ENCODE measurements at regions not wholly inside any gene's neighbourhood (a gene's known extent, or its start where the extent isn't known, plus 50 kb on each side); places are given as distances from the start of the nearest gene placed in this dataset.

DNA sequence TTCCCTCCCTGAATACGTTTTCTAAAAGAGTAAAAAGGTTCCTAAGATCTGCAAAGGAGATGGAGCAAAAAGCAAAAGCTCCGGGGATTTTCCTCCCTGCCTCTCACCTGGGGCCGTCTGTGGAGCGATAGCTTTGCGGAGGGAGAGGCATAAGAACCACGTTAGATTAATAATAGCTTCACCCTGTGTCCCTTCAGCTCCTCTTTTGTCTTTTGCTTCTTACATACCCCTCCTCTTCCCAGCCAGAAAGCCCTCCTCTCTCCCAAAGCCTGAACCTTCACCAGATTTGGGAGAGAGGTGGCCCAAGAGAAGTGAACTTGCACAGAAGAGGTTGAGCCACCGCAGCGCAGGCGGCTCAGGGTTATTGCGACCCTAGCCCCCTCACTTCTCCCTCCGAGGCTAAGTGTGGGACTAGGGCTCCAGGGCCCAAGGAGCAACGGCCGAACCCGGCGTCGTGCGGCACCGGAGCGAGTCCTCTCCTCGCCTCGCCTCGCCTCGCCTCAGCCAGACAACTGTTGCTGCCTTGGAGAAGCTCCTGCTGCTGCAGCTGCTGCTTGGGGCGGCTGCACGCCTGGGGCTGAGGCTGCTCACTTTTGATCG is 97.6 kb upstream of the HSD17B12 start:
- intact Hi-C loops (cut with DNase I), result no loop called here
- Histone ChIP-seq H3K36me3 (no peaks in the 10 kb centered on the region), H3K4me1 (peaks cover 19% of the 10 kb centered on the region), H3K27ac (no peak overlapping the region), H3K9me3 (no peaks in the 10 kb centered on the region), H3K27me3 (ENCODE audit: low read depth) (peaks cover 74% of the 10 kb centered on the region), H3K4me3 (no peak overlapping the region)
- DNase-seq (no peak), ATAC-seq (no peak)
- TF ChIP-seq, protein P1, sequence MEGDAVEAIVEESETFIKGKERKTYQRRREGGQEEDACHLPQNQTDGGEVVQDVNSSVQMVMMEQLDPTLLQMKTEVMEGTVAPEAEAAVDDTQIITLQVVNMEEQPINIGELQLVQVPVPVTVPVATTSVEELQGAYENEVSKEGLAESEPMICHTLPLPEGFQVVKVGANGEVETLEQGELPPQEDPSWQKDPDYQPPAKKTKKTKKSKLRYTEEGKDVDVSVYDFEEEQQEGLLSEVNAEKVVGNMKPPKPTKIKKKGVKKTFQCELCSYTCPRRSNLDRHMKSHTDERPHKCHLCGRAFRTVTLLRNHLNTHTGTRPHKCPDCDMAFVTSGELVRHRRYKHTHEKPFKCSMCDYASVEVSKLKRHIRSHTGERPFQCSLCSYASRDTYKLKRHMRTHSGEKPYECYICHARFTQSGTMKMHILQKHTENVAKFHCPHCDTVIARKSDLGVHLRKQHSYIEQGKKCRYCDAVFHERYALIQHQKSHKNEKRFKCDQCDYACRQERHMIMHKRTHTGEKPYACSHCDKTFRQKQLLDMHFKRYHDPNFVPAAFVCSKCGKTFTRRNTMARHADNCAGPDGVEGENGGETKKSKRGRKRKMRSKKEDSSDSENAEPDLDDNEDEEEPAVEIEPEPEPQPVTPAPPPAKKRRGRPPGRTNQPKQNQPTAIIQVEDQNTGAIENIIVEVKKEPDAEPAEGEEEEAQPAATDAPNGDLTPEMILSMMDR (IDR thresholded peaks at IDR 0.05), result no peak

DNA sequence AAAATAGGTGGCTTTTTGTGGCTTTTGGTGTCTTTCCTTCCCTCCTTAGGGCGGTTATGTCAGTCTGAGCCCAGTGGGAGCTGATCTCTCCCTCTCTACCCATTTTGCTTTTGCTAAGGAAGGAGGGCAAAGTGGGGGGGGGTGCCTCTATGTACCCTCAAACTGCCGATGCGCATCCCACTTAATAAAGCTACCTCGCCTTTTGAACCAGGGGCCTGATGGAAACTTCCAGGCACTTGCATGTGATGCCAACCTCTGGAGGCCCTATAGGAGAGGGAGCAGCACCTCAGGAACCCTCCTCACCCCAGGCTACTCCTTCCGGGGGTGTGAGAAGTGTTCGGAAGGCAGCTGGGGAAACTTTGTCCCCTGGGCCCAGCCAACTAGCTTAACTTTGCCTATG is 97.0 kb upstream of the HSD17B12 start:
- Histone ChIP-seq H3K27ac (no peak overlapping the region), H3K4me3 (no peak overlapping the region), H3K36me3 (no peaks in the 10 kb centered on the region), H3K27me3 (ENCODE audit: low read depth) (peaks cover 69% of the 10 kb centered on the region), H3K9me3 (no peaks in the 10 kb centered on the region), H3K4me1 (peaks cover 19% of the 10 kb centered on the region)
- TF ChIP-seq, protein P1 (IDR thresholded peaks at IDR 0.05), result no peak
- DNase-seq, result no peak
- intact Hi-C loops (cut with DNase I), result no loop called here
- ATAC-seq, result no peak

DNA sequence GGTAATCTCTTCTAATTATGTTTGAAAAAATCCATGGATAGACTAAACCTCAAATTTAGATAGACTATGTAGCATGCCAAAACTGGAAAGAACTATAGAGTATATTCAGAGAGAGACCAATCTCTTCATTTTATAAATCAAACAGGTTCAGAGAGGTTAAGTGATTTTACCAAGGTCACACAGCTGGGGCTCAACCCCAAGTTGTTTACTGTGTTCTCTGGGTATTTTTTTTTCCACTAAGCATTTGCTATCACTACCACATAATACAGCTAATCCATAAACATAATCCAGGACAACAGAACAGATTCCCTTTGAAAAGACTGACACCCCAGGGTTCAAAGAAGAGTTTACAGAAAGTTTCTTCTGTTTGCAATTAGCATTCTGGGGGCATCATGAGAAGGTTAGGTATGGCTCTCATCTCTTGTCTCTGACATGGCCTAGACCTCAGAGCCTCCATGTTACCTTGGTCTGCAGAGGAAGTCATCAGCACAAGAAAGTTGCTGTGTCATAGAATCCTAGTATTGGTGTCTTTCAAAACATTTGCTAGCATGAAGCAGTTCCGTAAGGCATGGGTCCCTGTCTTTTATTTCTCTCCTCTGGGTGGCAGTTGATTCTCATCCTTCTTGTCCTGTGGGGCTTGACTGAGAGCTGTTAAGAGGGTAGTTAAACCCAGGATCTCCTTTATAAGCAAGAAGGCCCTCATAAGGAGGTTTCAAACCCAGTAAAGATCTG is 94.5 kb upstream of the HSD17B12 start:
- TF ChIP-seq, protein P1 (IDR thresholded peaks at IDR 0.05), result no peak
- no peak for DNase-seq

DNA sequence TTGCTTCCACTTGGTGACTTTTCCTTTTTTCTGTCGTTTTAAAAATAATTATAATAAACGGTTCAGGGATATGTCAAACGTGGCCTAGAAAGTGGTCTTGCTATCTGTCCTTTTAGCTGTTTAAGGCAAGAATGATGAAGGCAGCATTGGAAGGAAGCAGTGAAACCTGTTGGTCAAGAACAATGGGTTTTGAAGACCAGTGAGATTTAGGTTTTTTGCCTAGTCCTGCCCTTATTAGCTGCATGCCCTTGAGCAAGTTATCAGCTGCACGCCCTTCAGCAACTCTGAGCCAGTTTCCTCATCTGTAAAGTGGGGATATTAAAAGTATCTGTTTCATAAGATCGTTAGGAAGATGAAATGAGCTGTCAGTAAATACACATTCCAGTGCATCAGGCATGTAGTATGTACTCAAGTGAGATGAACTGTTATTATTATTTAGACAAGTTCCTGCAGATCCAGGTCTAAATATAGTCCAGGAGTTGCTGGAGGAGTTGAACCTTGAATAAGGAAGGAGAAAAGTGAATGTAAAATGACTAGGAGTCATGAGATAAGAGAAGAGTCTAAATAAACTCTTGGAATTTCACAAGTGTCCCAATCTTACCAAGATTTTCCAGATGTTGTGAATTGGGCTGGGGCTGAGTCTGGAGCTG is 90.8 kb upstream of the HSD17B12 start:
- H3K27me3 ChIP-seq (ENCODE audit: low read depth), result peaks cover 12% of the 10 kb centered on the region
- DNase-seq (no peak), ATAC-seq (no peak)
- TF ChIP-seq, protein P1 (IDR thresholded peaks at IDR 0.05), result no peak
- H3K4me3 ChIP-seq, result no peak overlapping the region
- no peaks in the 10 kb centered on the region for H3K4me1 ChIP-seq
- H3K27ac ChIP-seq, result no peak overlapping the region
- intact Hi-C loops (cut with DNase I), result no loop called here
- H3K9me3 ChIP-seq, result no peaks in the 10 kb centered on the region
- no peaks in the 10 kb centered on the region for H3K36me3 ChIP-seq

More for the DNA sequence above, 94.5 kb upstream of the HSD17B12 start:
- Histone ChIP-seq H3K36me3 (no peaks in the 10 kb centered on the region), H3K4me3 (no peak overlapping the region), H3K4me1 (peaks cover 4% of the 10 kb centered on the region), H3K27me3 (ENCODE audit: low read depth) (peaks cover 44% of the 10 kb centered on the region), H3K27ac (no peak overlapping the region), H3K9me3 (no peaks in the 10 kb centered on the region)
- no peak for ATAC-seq
- intact Hi-C loops (cut with DNase I), result no loop called here

DNA sequence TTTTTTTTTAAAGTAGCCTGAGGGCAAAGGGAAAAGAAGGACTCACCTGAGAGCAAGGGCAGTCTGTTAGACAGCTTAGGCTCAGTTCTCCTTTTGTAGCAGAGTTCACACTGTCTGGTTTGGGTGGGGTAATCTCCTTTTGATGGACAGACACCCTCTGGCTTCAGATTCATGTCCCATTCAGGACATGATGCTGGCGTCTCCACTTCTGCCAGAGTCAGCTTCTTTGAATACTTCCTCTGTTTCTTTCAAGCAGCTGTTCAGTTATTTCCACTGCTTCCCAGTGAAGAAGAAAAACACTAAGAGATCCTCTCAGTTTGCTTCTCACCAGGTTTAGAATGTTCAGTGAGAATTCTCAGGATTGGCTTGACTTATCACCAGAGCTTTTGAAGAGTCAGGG is 79.0 kb upstream of the HSD17B12 start:
- Histone ChIP-seq H3K4me3 (no peak overlapping the region), H3K36me3 (no peaks in the 10 kb centered on the region), H3K27me3 (ENCODE audit: low read depth) (peaks cover 20% of the 10 kb centered on the region), H3K9me3 (no peaks in the 10 kb centered on the region), H3K27ac (no peak overlapping the region), H3K4me1 (no peaks in the 10 kb centered on the region)
- no peak for DNase-seq
- no peak for ATAC-seq
- TF ChIP-seq, protein P1 (IDR thresholded peaks at IDR 0.05), result no peak
- intact Hi-C loops (cut with DNase I), result no loop called here
